B cell (primary cell): ENCODE measurements at regions not wholly inside any gene's neighbourhood (a gene's known extent, or its start where the extent isn't known, plus 50 kb on each side); places are given as distances from the start of the nearest gene placed in this dataset.

Source experiments
- ATAC-seq: fragments of 200-7000 bp; cut with Tn5 transposase; one replicate; pipeline ENCODE4 v1.10.0; 2021; ENCODE audit warnings: low read depth, mild to moderate bottlenecking, moderate number of reproducible peaks, moderate library complexity
- CTCF ChIA-PET: fragments of 350-600 bp; sonication (Branson Sonifier 250); formaldehyde crosslinking; loops from one replicate; lab custom pipeline; 2021; ENCODE audit warnings: antibody characterized with exemption, inconsistent platforms; lab: Charles Lee
- POLR2A ChIA-PET: fragments of 350-600 bp; sonication (Branson Sonifier 250); formaldehyde crosslinking; loops from one replicate; lab custom pipeline; 2021; ENCODE audit warnings: antibody characterized with exemption; lab: Charles Lee
- DNase-seq: peaks from one replicate; pipeline ENCODE4 v3.0.0; 2013
- H2AFZ ChIP-seq: 2 replicates; pipeline ENCODE4 v1.6.1; 2012; ENCODE audit warnings: mild to moderate bottlenecking, low read depth, low read length; ENCODE audit not compliant: insufficient read depth, poor library complexity, severe bottlenecking
- H3K27ac ChIP-seq, 2 donors: 1 replicate in 1 of 2; 2 replicates in 1 of 2; pipeline ENCODE4 v1.5.1; 2012 to 2013; ENCODE audit warnings: low read length in 2 of 2, mild to moderate bottlenecking in 2 of 2, moderate library complexity in 1 of 2
- H3K27me3 ChIP-seq, 4 experiments: fragments of 200-600 bp in 1 of 4; sonication (generic) in 1 of 4; replicated peaks in 1 of 4; 1 replicate in 2 of 4; 2 replicates in 2 of 4; pipeline versions ENCODE4 v1.6.1 to v1.7.0; 2013 to 2016; ENCODE audit warnings: low read length in 3 of 4, mild to moderate bottlenecking in 2 of 4, mixed read lengths in 1 of 4, moderate library complexity in 1 of 4; ENCODE audit not compliant: insufficient read depth in 4 of 4, control insufficient read depth in 3 of 4; ENCODE audit errors: control extremely low read depth in 1 of 4
- H3K36me3 ChIP-seq, 2 experiments: replicated peaks in 1 of 2; 1 replicate in 1 of 2; 2 replicates in 1 of 2; pipeline versions ENCODE4 v1.6.1 to v1.7.1; 2013; ENCODE audit warnings: low read length in 1 of 2; ENCODE audit not compliant: insufficient read depth in 2 of 2, control insufficient read depth in 1 of 2; ENCODE audit errors: control extremely low read depth in 1 of 2, extremely low read depth in 1 of 2
- H3K4me1 ChIP-seq, 2 donors: fragments of 200-600 bp in 1 of 2; sonication (generic) in 1 of 2; 1 replicate in 1 of 2; 2 replicates in 1 of 2; pipeline versions ENCODE4 v1.5.1 to v1.6.1; 2013 to 2017; ENCODE audit warnings: low read length in 2 of 2; ENCODE audit not compliant: control insufficient read depth in 2 of 2, insufficient read depth in 2 of 2
- H3K4me2 ChIP-seq: replicated peaks from 2 replicates; pipeline ENCODE3; 2012; ENCODE audit warnings: mild to moderate bottlenecking, low read depth, low read length; ENCODE audit not compliant: poor library complexity, severe bottlenecking
- H3K4me3 ChIP-seq, 5 experiments: fragments of 200-600 bp in 1 of 5; sonication (generic) in 1 of 5; 1 replicate in 3 of 5; 2 replicates in 2 of 5; pipeline versions ENCODE4 v1.5.1 to v1.7.0; 2011 to 2016; ENCODE audit warnings: low read length in 4 of 5, mild to moderate bottlenecking in 4 of 5, low read depth in 2 of 5, control low read depth in 1 of 5, moderate library complexity in 1 of 5; ENCODE audit not compliant: insufficient read depth in 1 of 5; ENCODE audit errors: control extremely low read depth in 1 of 5, extremely low read depth in 1 of 5
- H3K79me2 ChIP-seq: fragments of 200-600 bp; sonication (generic); one replicate; pipeline ENCODE4 v1.6.0; 2016; ENCODE audit warnings: low read length; ENCODE audit not compliant: control insufficient read depth, insufficient read depth
- H3K9ac ChIP-seq: fragments of 200-600 bp; sonication (generic); 2 replicates; pipeline ENCODE4 v1.6.1; 2017; ENCODE audit warnings: mild to moderate bottlenecking, low read length, moderate library complexity
- H3K9me3 ChIP-seq, 3 donors: one replicate each; pipeline versions ENCODE4 v1.6.1 to v1.7.1; 2013; ENCODE audit warnings: low read length in 2 of 3; ENCODE audit not compliant: control insufficient read depth in 2 of 3, insufficient read depth in 1 of 3; ENCODE audit errors: control extremely low read depth in 1 of 3
- H4K20me1 ChIP-seq: 2 replicates; pipeline ENCODE4 v1.6.0; 2012; ENCODE audit warnings: mild to moderate bottlenecking, low read length; ENCODE audit not compliant: insufficient read depth, control insufficient read depth, poor library complexity, severe bottlenecking
- H3K27ac Mint-ChIP-seq: one replicate; pipeline ENCODE4 v1.8.0; 2021; ENCODE audit warnings: mixed read lengths
- H3K27me3 Mint-ChIP-seq: one replicate; pipeline ENCODE4 v1.8.0; 2021; ENCODE audit warnings: mixed read lengths
- H3K4me1 Mint-ChIP-seq: one replicate; pipeline ENCODE4 v1.8.0; 2021; ENCODE audit warnings: mixed read lengths
- H3K4me3 Mint-ChIP-seq: one replicate; pipeline ENCODE4 v1.8.0; 2021; ENCODE audit warnings: mixed read lengths
- H3K9me3 Mint-ChIP-seq: one replicate; pipeline ENCODE4 v1.8.0; 2022; ENCODE audit warnings: mixed read lengths; ENCODE audit not compliant: insufficient read depth
- CTCF ChIP-seq: fragments of 200-600 bp; IDR thresholded peaks from one replicate; pipeline ENCODE4 v1.8.0; 2022; ENCODE audit warnings: antibody characterized with exemption, mild to moderate bottlenecking
- EZH2 ChIP-seq: IDR thresholded peaks from 2 replicates; pipeline ENCODE4 v1.6.1; 2012; ENCODE audit warnings: borderline replicate concordance, low read depth, mild to moderate bottlenecking, moderate library complexity, low read length; ENCODE audit not compliant: insufficient read depth, poor library complexity, severe bottlenecking
- WGBS: methylation state at CpG from one replicate; pipeline ENCODE4 v1.1.5; 2013; ENCODE audit warnings: missing lambda C conversion rate; ENCODE audit not compliant: insufficient coverage; 5-methylcytosine and 5-hydroxymethylcytosine counted together
- intact Hi-C: fragments of 100-400 bp; cut with micrococcal nuclease; formaldehyde crosslinking; loops from one replicate; pipeline ENCODE4 v1.10.0; 2022

GRCh38 chr3:6739288-6739687, 121.6 kb upstream of the GRM7 start:
- ChIA-PET CTCF (no interaction called here), POLR2A (no interaction called here)
- Histone ChIP-seq H3K9ac (no peak overlapping the region), H3K4me1 (no peaks in the 10 kb centered on the region), H3K79me2 (no peaks in the 10 kb centered on the region), H3K27me3 (no peaks in the 10 kb centered on the region), H3K4me2 (no peak overlapping the region), H3K9me3 (no peaks in the 10 kb centered on the region), H3K36me3 (no peaks in the 10 kb centered on the region), H2AFZ (no peak overlapping the region), H4K20me1 (no peaks in the 10 kb centered on the region), H3K4me3 (no peak overlapping the region), H3K27ac (no peak overlapping the region)
- no peak overlapping the region for H3K4me3 Mint-ChIP-seq
- DNase-seq (no peak), ATAC-seq (no peak)
- TF ChIP-seq CTCF: no peak
- no peak for TF ChIP-seq EZH2
- no peaks in the 10 kb centered on the region for H3K9me3 Mint-ChIP-seq
- WGBS: 42% methylated on average over 3 of the region's 3 CpGs
- no peak overlapping the region for H3K27ac Mint-ChIP-seq
- H3K27me3 Mint-ChIP-seq: no peaks in the 10 kb centered on the region
- intact Hi-C loops: no loop called here
- no peaks in the 10 kb centered on the region for H3K4me1 Mint-ChIP-seq

GRCh38 chr3:6743067-6743720, 117.7 kb upstream of the GRM7 start:
- CTCF ChIA-PET: no interaction called here
- Histone ChIP-seq H2AFZ (no peak overlapping the region), H3K36me3 (no peaks in the 10 kb centered on the region), H3K4me2 (no peak overlapping the region), H4K20me1 (no peaks in the 10 kb centered on the region), H3K79me2 (no peaks in the 10 kb centered on the region), H3K27me3 (no peaks in the 10 kb centered on the region), H3K4me3 (no peak overlapping the region), H3K4me1 (no peaks in the 10 kb centered on the region), H3K27ac (no peak overlapping the region), H3K9ac (no peak overlapping the region), H3K9me3 (no peaks in the 10 kb centered on the region)
- POLR2A ChIA-PET: no interaction called here
- no peaks in the 10 kb centered on the region for H3K27me3 Mint-ChIP-seq
- DNase-seq (no peak), ATAC-seq (no peak)
- H3K9me3 Mint-ChIP-seq: peaks cover 3% of the 10 kb centered on the region
- intact Hi-C loops: no loop called here
- no peaks in the 10 kb centered on the region for H3K4me1 Mint-ChIP-seq
- TF ChIP-seq EZH2: no peak
- no peak for TF ChIP-seq CTCF
- no peak overlapping the region for H3K4me3 Mint-ChIP-seq
- WGBS: 88% methylated on average over 4 of the region's 7 CpGs
- H3K27ac Mint-ChIP-seq: no peak overlapping the region
